ENCODE measurements at regions not wholly inside any gene's neighbourhood (a gene's known extent, or its start where the extent isn't known, plus 50 kb on each side); places are given as distances from the start of the nearest gene placed in this dataset.

DNA sequence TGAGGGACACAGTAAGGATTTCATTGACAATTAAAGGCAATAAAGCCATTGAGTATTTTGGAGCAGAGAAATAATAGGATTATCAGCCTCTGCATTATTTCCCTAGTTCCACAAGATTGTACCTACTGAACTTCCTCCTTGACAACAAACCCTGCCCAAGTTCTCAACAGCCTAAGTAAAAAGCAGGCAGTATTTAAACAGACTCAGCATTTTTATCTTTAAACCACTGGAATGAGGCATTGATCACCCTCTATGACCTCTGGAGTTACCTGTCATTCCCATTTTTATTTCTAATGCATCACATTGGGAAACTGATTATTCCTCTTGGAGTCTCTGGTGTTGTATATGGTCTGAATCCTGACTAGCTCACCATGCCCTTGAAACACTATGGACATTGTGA, 570.6 kb upstream of the STXBP6 start:
- POLR2A ChIA-PET, result no interaction called here
- Mint-ChIP-seq H3K9me3 (peaks cover 34% of the 10 kb centered on the region), H3K4me1 (no peaks in the 10 kb centered on the region), H3K4me3 (no peak overlapping the region), H3K27me3 (no peaks in the 10 kb centered on the region), H3K36me3 (ENCODE audit: low read depth) (no peaks in the 10 kb centered on the region), H3K27ac (no peak overlapping the region)
- CTCF ChIA-PET, result no interaction called here
- DNase-seq, result no peak

DNA sequence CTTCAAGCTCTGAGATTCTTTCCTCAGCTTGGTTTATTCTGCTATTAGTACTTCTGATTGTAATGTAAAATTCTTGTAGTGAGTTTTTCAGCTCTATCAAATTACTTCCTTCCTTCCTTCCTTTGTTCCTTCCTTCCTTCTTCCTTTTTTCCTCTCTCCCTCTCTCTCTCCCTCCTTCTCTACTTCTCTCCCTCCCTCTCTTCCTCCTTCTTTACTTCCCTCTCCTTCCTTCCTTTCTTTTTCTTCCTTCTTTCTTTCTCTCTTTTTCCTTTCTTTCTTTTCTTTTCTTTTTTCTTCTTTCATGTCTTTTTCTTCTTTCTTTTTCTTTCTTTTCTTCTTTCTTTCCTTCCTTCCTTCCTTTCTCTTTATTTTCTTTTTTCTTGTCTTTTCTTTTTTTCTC, 565.2 kb upstream of the STXBP6 start:
- Mint-ChIP-seq H3K4me3 (no peak overlapping the region), H3K27ac (no peak overlapping the region), H3K36me3 (ENCODE audit: low read depth) (no peaks in the 10 kb centered on the region), H3K4me1 (no peaks in the 10 kb centered on the region), H3K27me3 (no peaks in the 10 kb centered on the region), H3K9me3 (peaks cover 32% of the 10 kb centered on the region)
- DNase-seq, result no peak
- ChIA-PET CTCF (no interaction called here), POLR2A (no interaction called here)

DNA sequence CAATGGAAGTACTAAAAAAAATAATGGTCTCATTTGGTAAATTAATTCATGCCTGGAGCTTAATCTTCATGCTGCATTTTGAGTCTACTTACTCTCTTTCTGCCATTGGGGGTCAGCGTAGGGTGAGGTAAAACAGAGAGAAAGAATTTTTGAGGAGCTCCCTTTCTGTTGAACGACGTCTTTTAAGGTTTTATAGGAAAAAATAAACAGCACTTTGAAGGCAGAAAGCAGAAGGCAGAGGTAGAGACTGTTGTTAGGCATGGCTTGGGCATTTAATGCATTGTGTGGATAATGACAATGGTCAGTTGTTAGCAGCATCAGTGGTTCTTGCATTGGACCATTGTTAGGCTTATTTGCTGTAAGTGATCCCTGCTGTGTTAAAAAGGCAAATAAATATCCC, 557.2 kb upstream of the STXBP6 start:
- ChIA-PET CTCF (no interaction called here), POLR2A (no interaction called here)
- H3K36me3 Mint-ChIP-seq (ENCODE audit: low read depth), result no peaks in the 10 kb centered on the region
- H3K27ac Mint-ChIP-seq, result no peak overlapping the region
- no peaks in the 10 kb centered on the region for H3K4me1 Mint-ChIP-seq
- no peak for DNase-seq
- no peak overlapping the region for H3K4me3 Mint-ChIP-seq
- H3K27me3 Mint-ChIP-seq, result no peaks in the 10 kb centered on the region
- H3K9me3 Mint-ChIP-seq, result peaks cover 8% of the 10 kb centered on the region

DNA sequence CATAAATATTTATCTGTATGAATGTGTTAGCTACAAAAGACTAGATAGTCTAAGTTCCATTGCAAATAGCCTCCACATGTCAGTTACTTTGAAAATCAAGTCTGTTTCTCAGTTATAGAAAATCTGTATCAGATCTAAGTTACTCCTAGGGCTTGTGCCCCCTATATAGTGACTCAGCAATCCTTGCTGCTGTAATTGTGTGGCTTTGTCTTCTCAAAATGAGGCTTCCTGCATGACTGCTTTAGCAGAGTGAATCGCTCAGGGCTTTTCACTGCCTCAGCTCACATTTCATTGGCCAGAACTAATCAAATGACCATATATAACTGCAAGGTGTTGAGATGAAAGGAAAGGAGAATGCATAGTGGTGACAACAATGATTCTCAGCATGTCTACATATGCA, 552.2 kb upstream of the STXBP6 start:
- ChIA-PET POLR2A (no interaction called here), CTCF (no interaction called here)
- no peaks in the 10 kb centered on the region for H3K4me1 Mint-ChIP-seq
- H3K27ac Mint-ChIP-seq, result no peak overlapping the region
- H3K36me3 Mint-ChIP-seq (ENCODE audit: low read depth), result no peaks in the 10 kb centered on the region
- no peak overlapping the region for H3K4me3 Mint-ChIP-seq
- no peaks in the 10 kb centered on the region for H3K27me3 Mint-ChIP-seq
- H3K9me3 Mint-ChIP-seq, result peaks cover 17% of the 10 kb centered on the region
- no peak for DNase-seq

DNA sequence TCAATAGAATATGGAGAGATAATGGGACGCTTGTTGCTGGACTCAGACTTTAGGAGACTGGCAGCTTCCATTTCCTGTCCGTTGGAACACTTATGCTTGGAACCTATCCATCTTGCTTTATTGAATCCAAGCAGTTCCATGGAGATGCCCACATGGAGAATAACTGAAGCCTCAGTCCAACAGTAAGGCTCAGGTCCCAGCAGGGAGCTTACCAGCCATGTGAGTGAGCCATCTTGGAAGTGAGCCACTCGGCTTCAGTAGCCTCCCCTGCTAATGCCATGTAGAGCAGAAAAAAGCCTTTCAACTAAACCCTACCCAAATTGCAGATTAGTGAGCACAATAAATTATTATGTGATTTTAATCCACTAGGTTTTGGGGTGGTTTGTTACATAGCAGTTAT, 538.8 kb upstream of the STXBP6 start:
- Mint-ChIP-seq H3K9me3 (peaks cover 11% of the 10 kb centered on the region), H3K4me1 (no peaks in the 10 kb centered on the region), H3K4me3 (no peak overlapping the region), H3K27me3 (no peaks in the 10 kb centered on the region), H3K27ac (no peak overlapping the region), H3K36me3 (ENCODE audit: low read depth) (no peaks in the 10 kb centered on the region)
- ChIA-PET POLR2A (no interaction called here), CTCF (no interaction called here)
- DNase-seq, result no peak

DNA sequence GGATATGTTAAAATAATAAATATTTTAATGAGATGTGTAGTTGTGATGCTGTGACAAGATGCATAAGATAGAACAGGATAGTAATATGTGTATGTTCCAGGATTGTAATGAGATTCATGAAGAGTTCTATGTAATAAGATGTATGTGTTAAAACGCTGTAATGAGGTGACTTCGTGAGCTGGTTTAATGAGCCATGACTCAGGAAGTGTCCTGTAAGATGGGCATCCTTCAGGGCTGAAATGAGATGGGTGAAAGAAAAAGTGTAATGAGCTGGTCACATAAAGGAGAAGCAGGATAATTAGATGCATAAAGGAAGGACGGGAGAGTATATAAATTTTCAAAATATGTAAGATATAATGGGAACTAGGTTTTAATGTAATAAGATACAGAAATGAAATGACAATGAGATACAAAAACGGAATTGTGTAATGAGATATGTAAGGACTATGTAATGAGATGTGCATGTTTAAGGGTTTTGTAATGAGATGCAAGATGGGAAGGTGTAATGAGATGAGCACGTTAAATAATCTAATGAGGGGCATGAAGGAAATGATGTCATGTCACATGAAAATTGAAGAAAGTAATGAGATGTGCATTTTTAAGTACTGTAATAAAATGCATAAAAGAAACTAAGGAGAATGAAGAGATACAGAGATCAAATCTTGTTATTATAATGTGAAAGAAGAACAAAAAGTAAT, 524.8 kb upstream of the STXBP6 start:
- no peak overlapping the region for H3K27ac Mint-ChIP-seq
- peaks cover 10% of the 10 kb centered on the region for H3K9me3 Mint-ChIP-seq
- no peak overlapping the region for H3K4me3 Mint-ChIP-seq
- no peak for DNase-seq
- H3K36me3 Mint-ChIP-seq (ENCODE audit: low read depth), result no peaks in the 10 kb centered on the region
- ChIA-PET POLR2A (no interaction called here), CTCF (no interaction called here)
- no peaks in the 10 kb centered on the region for H3K4me1 Mint-ChIP-seq
- H3K27me3 Mint-ChIP-seq, result no peaks in the 10 kb centered on the region

DNA sequence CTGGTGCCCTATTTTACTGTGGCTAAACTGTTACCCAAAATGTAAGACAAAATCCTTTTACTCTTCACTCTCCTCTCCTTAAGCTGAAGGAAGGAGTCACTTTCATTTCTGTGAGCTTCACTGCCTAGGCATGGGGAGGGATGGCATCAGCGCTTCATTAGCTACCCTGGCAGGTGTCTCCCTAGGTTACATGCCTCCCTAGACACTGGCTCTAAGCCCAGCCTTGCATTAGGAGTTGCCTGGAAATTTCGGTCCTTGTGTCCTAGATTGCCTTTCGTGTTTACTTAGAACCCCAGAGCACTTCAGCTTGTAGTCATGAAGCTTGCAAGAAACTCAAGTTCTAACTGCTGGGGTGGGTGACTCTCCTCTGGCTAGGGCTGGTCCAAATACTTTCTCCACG, 520.5 kb upstream of the STXBP6 start:
- peaks cover 17% of the 10 kb centered on the region for H3K9me3 Mint-ChIP-seq

DNA sequence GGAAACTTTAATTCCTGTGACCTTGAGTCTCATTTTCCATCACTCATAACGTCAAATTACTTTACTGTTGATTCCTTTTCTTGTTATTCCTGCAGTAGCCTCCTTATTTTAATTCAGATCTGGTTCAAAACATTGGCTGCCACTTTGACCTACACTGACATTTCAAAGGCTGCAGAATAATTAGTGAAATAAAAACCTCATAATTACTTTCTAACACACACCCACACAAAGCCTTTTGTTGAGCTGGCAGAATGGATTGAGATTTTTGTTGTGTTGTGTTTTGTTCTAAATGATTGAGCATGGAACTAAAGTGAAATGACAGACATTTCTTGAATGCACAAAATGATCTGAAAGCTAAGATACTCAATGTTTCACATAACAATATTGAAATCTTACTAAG, 507.5 kb upstream of the STXBP6 start:
- DNase-seq, result no peak
- Mint-ChIP-seq H3K27ac (no peak overlapping the region), H3K4me3 (no peak overlapping the region), H3K27me3 (no peaks in the 10 kb centered on the region), H3K4me1 (no peaks in the 10 kb centered on the region), H3K36me3 (ENCODE audit: low read depth) (no peaks in the 10 kb centered on the region), H3K9me3 (peaks cover 5% of the 10 kb centered on the region)
- CTCF ChIA-PET, result no interaction called here
- POLR2A ChIA-PET, result no interaction called here

More for the DNA sequence above, 520.5 kb upstream of the STXBP6 start:
- ChIA-PET CTCF (no interaction called here), POLR2A (interaction anchor here (0.7 kb wide), 1 partner anchor 38 kb away, joined by 3 read pairs; no protein-coding TSS in a partner anchor)
- Mint-ChIP-seq H3K36me3 (ENCODE audit: low read depth) (no peaks in the 10 kb centered on the region), H3K4me1 (no peaks in the 10 kb centered on the region), H3K4me3 (no peak overlapping the region), H3K27me3 (no peaks in the 10 kb centered on the region), H3K27ac (no peak overlapping the region)
- DNase-seq, result no peak

DNA sequence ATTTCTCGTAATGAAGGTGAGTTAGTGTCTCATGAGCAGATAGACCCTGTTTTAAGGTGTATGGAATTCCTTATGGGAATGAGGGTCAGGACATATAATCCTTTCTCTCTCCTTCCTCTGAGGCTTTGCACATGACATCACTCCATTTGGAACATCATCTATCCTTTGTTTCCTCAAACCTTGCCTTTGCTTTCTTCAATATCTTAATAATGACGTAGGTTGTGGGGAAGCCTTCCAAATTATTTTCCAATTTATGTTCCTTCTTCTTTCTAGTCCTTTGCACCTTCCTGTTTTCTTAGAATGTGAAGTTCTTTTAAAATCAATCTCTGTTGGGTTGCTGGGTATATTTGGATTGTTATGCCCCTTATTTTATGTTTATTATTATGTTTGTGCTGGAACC, 502.9 kb upstream of the STXBP6 start:
- ChIA-PET CTCF (no interaction called here), POLR2A (no interaction called here)
- Mint-ChIP-seq H3K36me3 (ENCODE audit: low read depth) (no peaks in the 10 kb centered on the region), H3K4me1 (no peaks in the 10 kb centered on the region), H3K4me3 (no peak overlapping the region), H3K27ac (no peak overlapping the region), H3K9me3 (peaks cover 12% of the 10 kb centered on the region), H3K27me3 (no peaks in the 10 kb centered on the region)
- DNase-seq, result no peak

DNA sequence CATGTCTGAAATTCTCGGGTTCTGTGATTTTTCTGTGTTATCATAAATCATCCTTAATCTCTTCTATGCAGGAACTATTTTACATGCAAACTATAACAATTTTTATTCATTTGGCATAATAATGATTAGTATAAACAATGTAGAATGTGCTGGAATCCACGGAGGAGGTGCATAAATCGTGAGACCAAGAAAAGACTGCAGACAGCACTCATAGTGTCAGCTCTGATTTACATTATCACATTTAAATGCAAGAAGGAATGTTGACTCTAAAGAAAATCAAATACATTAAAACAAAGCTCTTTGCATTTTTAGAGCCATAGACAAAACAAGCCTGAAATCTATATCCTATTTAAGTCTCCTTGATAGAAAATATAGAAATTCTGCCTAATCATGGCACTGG, 501.7 kb upstream of the STXBP6 start:
- H3K36me3 Mint-ChIP-seq (ENCODE audit: low read depth), result no peaks in the 10 kb centered on the region
- no peaks in the 10 kb centered on the region for H3K4me1 Mint-ChIP-seq
- no peak overlapping the region for H3K4me3 Mint-ChIP-seq
- no peaks in the 10 kb centered on the region for H3K27me3 Mint-ChIP-seq
- H3K9me3 Mint-ChIP-seq, result peaks cover 12% of the 10 kb centered on the region
- no peak for DNase-seq
- no peak overlapping the region for H3K27ac Mint-ChIP-seq
- ChIA-PET POLR2A (no interaction called here), CTCF (no interaction called here)

DNA sequence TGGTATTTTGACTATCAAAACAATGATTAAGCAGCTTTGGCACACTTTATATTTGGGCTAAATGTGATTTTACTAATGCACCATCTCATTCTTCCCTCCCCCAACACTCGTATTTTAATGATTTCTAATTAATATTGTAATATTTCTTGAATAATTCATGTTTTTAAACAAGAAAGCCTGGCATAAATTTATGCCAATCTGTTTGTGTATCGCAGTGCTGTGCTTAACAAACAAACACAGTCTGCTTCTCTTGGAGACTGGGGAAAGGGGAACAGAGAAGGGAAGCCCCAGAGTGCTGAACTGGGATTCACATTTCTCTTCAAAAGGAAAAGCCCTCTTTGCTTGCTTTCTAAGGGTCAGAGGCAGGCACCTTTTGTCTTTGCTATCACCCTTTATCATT, 496.9 kb upstream of the STXBP6 start:
- Mint-ChIP-seq H3K4me3 (no peak overlapping the region), H3K4me1 (no peaks in the 10 kb centered on the region), H3K27me3 (no peaks in the 10 kb centered on the region), H3K27ac (no peak overlapping the region), H3K36me3 (ENCODE audit: low read depth) (no peaks in the 10 kb centered on the region), H3K9me3 (peaks cover 15% of the 10 kb centered on the region)
- DNase-seq, result no peak
- POLR2A ChIA-PET, result no interaction called here
- CTCF ChIA-PET, result no interaction called here

DNA sequence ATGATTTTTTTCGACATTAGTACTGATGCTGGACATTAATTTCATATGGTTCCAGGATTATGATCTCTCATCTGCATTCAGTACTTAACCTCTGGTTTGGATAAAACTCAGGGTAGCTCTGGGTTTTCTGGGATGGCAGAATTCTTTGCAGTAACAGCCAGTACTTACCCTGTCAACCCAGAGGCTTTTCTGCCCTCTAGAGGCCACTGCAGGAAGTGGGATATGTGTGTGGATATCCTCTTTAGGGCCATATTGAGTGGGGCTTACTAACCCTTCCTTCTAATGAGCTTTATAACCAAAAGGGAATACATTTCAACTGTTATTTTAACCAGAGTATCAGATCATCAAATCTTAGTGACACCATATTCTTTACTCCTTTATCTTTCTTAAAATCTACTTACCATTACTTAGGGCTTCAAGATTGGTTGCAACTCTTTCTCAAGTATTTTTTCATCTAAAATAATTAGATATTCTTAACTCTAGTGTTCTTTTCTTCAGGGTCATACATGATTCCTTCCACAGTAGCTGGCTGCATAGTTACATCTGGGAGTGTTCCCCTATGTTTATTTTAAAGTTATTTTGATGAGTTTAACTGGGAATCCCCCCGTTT, 488.0 kb upstream of the STXBP6 start:
- CTCF ChIA-PET, result no interaction called here

DNA sequence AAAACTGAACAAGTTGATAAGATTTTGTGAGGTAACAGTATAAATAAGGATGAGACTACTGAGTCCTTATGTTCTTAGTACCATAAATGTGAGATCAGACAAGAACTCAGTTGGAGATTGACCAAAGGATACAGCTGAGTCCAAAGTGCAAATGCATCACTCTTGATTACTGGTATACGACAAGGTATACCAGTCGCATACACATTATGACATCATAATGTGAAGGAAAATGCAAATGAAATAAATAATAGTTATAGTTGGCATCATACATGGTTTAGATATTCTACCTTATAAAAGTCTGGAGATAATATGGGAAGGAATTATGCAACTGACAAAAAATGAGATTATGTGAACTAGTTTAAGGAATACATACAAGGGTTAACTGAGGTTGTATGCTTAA, 476.3 kb upstream of the STXBP6 start:
- ChIA-PET CTCF (no interaction called here), POLR2A (no interaction called here)
- Mint-ChIP-seq H3K4me1 (no peaks in the 10 kb centered on the region), H3K27ac (no peak overlapping the region), H3K9me3 (peaks cover 4% of the 10 kb centered on the region), H3K4me3 (no peak overlapping the region), H3K27me3 (no peaks in the 10 kb centered on the region), H3K36me3 (ENCODE audit: low read depth) (no peaks in the 10 kb centered on the region)
- DNase-seq, result no peak

More for the DNA sequence above, 488.0 kb upstream of the STXBP6 start:
- Mint-ChIP-seq H3K9me3 (peaks cover 16% of the 10 kb centered on the region), H3K4me3 (no peak overlapping the region), H3K4me1 (no peaks in the 10 kb centered on the region), H3K27ac (no peak overlapping the region), H3K36me3 (ENCODE audit: low read depth) (no peaks in the 10 kb centered on the region), H3K27me3 (no peaks in the 10 kb centered on the region)
- POLR2A ChIA-PET, result no interaction called here
- no peak for DNase-seq

DNA sequence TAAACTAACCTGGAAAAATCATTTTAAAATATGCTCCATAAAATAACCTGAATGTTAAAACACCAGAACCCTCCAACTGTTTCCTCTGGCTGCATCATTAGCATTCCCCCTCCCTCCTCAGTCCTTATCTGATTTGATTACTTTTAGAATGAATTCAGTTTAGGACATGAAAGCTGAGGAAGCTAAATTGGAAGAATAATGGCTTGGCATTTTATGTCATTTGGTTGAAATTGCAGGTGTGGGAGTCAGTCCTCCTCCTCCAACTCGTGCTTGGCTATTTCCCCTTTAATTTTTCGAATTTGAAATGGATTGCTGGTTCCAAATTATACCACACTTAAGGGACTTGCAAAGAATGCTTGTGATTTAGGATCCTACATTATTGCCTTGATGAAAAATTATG, 473.0 kb upstream of the STXBP6 start:
- POLR2A ChIA-PET, result no interaction called here
- CTCF ChIA-PET, result no interaction called here
- Mint-ChIP-seq H3K4me1 (no peaks in the 10 kb centered on the region), H3K27ac (no peak overlapping the region), H3K9me3 (peaks cover 4% of the 10 kb centered on the region), H3K27me3 (no peaks in the 10 kb centered on the region), H3K4me3 (no peak overlapping the region), H3K36me3 (ENCODE audit: low read depth) (no peaks in the 10 kb centered on the region)
- no peak for DNase-seq

All from activated CD4-positive, alpha-beta memory T cell treated with anti-CD3 and anti-CD28 coated beads, Interleukin-2, amount 10 ng/mL, durations not matched to agents 7 days and 5 days (primary cell).